Activated CD4-positive, alpha-beta T cell treated with anti-CD3 and anti-CD28 coated beads, Interleukin-2, amount 50 U/mL, for 4 hours (primary cell): ENCODE measurements at regions not wholly inside any gene's neighbourhood (a gene's known extent, or its start where the extent isn't known, plus 50 kb on each side); places are given as distances from the start of the nearest gene placed in this dataset.
"Not testable (repeated sequence)": the region's sequence is repeated elsewhere in the genome, so short reads cannot be mapped to it uniquely, and the experiment has no call there.

ENCODE experiments used
- DNase-seq, 2 experiments: peaks; one replicate each; pipeline ENCODE4 v3.0.0-alpha.2; 2020

DNA sequence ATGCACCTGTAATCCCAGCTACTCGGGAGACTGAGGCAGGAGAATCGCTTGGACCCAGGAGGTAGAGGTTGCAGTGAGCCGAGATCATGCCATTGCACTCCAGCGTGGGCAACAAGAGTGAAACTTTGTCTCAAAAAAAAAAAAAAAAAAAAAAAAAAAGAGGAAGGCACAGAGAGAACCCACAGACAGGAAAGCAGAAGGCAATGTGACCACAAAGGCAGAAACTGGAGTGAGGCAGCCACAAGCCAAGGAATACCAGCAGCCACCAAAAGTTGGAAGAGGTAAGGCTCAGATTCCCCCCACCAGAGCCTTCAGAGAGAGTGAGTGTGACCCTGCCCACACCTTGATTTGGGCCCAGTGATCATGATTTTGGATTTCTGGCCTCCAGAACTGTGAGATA, 54.7 kb upstream of the E2F3 start:
- DNase-seq: not testable (repeated sequence)

DNA sequence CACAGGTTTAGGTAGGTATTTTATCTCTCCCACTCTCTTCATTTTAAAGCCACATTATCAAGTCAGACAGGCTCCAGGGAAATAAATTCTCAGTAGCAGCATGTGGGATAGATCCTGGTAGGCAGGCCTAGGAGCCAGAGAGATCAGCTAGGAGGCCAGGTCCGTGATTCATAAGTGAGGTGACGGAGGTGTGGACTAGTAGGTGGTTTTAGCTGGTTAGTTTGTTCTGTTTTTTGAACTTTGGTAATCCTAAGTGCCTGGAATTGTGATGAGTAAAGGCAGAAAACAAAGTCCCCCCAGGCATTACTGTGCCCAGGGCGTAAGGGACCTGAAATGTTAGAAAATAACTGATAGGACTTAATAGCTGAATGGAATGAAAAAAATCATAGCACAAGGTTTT, 53.6 kb upstream of the E2F3 start:
- DNase-seq: no peak

DNA sequence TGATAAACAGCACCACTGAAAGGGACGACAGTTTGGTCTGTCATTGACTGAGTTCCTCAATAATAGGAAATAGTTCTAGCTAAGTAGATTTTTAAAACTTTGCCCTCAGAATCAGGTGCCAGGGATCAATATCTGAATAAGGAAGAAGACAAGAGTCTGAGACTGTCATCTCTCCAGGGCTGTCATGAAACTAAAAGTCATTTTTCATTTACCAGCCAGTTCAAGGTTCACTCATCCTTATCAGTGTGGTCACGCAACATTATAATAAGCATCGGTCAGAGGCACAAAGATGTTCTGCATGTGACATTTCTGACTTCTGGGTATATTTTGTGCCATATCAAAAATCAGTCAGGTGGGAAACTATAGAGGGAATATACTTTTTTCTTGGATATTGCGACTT, 52.5 kb upstream of the E2F3 start:
- DNase-seq: no peak

DNA sequence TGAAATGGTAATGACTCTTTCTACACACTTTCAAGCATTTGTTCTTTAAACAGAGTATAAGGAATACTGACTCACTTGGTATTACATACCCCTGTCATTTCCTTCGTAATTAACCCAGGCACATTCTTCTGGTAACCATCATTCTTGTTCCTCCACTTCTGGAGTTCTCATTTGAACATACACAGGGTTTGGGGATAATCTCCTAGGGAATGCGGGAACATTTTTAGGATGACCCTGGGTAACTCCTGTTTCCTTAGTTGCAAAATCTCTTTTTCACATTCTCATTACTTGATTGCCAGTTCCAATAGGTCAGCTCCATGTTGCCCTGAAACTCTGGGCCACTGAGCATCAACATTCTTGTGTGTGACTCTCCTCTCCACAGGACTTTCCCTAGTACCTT, 51.5 kb upstream of the E2F3 start:
- no peak for DNase-seq

DNA sequence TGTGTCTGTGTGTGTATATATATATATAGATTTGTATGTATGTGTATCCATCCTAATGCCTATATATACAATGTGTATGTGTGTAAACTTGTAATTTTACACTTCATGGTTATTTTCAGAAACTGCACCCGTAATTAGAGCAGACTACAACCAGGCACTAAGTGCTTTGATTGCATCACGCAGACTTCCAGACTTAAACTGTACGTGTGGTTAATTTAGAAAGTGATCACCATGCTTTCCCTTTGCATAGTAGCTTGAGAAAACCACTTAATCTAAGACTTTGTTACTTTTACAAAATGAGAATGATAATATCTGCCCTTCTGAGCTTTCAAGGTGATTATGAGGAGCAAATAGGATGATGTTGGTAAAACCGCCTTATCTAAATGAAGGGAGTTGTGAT, 50.1 kb upstream of the E2F3 start:
- no peak for DNase-seq
